ENCODE measurements at regions not wholly inside any gene's neighbourhood (a gene's known extent, or its start where the extent isn't known, plus 50 kb on each side); places are given as distances from the start of the nearest gene placed in this dataset.

- DNase-seq = no peak
Observed at GRCh38 chr16:66265556-66266141, 100.8 kb upstream of the CDH5 start.

DNA sequence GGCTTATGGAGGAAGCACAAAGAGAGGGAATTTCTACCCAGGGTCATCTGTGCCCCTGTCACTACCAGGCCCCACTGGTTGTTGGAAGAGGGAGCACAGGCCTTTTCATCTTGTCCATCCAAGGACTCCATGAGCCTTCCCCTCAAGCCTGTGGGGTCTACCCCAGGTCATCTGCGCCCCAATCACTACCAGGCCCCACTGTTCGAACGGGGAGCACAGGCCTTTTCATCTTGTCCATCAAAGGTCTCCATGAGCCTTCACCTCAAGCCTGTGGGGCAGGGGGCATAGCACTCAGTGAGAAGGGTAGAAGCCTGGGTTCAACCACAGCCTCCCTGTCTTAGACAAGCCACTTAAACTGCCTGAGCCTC lies 101.5 kb upstream of the CDH5 start:
- DNase-seq = no peak

DNA sequence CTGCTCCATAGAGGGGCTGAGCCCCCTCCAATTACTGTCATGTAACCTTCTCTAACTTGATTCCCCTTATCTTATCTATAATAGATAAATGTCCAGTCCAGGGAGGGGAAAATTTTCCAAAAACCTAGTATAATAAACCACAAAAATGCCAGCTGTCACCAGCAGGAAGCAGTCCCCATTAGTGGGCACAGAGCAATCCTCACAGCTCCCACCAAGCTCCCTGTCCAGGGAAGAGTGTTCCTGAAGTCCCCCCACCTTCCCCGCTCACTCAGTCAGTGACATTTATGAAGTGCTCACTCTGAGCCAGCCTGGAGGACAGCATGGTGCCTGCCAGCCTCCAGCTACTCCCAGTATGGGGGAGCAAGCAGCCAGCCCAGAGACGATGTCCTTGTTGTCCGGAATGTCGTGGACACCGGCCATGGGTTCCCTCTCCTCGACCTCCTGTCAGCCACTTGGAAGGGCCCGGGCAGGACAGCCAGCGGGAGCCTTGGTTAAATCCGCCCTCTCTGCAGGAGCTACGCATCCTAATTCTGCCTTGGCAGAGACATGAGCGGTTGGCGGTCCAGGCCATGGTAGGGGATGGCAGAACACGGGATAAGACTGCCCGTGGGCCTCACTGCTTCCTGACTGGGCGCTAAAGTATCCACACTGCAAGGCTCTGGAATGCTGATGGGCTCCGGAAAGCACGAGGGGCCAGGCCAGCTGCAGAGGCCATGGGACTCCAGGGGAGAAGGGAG lies 102.0 kb upstream of the CDH5 start:
- no peak for DNase-seq

DNA sequence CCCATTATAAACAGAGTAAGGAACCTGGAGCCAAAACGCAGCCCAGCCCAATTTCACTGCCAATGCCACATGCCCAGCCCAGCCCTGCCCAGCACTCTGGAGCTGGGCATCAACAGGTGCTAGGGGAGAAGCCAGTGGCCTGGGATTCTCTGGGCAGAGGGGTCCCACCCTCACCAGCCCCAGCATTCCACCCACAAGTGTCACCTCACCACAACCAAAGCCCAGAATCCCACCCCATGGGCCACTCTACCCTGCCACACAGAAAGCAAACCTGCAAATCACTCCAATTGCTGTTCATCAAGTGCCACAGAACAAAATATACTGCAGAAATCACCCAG lies 102.5 kb upstream of the CDH5 start:
- no peak for DNase-seq

DNA sequence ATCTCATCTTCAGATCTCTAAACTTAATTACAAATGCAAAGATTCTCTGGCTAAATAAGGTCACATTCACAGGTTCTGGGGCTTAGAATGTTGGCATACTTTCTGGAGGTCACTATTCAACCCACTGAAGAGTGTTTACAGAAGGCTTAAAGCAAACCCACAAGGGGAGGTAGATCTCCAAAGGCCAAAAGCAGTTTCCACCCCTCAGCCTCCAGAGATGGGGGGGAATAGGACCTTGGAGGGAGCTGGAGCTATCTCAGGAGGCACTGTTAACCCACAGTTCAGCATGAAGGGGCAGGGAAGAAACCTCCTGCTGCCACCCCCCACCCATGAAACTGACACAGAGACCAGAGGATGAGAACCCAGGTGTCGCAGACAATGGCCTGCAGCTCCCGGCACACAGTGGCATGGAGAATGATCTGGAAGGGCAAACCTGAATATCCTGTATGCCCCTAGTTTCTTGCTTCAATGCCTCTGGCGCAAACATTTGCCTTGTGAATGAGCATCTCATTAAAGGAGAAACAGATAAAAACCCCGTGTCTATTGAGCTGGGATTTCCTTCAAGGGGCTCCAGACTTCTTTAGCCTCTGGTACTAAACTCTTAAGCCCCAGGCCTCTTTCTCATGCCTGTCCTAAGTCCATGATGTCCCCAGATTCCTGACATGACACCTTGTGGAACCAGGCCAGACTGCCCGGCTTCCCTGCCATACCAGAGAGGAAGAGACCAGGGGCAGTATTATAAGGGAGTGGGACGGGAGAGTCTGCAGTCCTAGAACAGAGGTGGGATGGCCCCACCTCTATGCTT lies 103.1 kb upstream of the CDH5 start:
- no peak for DNase-seq

DNA sequence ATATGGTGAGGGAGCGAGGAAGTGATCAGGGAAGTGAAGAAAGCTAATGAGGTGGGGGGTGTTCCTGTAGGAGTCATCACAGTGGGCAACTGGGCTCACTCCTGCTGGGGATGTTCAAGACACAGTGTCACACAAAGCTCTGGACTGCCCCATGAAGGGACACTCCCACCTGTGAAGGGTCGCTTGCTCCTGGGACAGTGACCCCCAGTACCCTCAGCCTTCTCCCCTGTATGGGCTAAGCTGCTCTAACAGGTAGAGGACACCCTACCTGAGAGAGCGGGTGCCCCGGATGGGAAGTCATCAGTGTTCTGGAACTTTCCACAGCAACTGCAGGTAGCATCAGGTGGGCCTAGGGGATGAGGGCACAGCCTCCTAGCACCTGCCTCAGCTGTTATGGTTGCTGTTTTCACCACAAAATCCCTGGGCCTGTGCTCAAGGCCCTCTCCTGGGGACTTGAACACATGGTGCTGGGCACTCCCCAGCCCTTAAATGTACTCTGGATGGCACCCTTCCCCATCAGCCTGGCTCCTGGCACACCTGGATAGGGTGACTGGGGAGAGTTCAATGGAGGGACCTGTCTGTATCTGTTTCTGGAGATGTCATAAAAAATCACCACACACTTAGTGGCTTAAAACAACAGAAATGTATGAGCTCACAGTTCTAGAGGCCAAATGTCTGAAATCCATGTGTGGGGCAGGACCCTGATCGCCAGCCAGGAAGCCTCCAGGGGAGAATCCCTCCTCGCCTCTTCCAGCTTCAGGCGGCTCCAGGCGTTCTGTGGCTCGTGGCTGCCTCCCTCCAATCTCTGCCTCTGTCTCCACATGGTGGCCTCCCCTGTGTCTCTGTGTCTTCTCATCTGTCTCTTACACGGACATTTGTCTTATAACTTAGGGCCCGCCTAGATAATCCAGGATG lies 104.0 kb upstream of the CDH5 start:
- no peak for DNase-seq

DNA sequence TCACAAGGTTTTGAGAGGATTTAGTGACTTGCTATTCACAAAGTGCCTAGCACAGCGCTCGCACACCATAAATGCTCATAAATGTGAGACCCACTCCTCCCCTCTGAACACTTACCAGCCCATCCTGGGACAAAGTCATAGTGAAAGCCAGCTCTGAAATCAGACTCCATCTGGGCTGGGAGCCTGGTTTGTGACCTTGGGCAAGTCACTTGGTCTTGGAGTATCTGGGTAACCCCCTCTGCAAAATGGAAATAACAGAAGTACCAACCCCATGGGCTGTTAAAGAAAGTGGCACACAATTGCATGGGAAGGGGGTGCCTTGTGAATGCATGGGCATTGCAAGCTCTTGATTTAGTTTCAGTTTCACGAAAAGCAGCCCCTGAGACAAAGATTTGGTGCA lies 104.7 kb upstream of the CDH5 start:
- DNase-seq = no peak

- DNase-seq = no peak
Observed at GRCh38 chr16:66260522-66261254, 105.8 kb upstream of the CDH5 start.

- no peak for DNase-seq
Observed at GRCh38 chr16:66258916-66259845, 107.3 kb upstream of the CDH5 start.

DNA sequence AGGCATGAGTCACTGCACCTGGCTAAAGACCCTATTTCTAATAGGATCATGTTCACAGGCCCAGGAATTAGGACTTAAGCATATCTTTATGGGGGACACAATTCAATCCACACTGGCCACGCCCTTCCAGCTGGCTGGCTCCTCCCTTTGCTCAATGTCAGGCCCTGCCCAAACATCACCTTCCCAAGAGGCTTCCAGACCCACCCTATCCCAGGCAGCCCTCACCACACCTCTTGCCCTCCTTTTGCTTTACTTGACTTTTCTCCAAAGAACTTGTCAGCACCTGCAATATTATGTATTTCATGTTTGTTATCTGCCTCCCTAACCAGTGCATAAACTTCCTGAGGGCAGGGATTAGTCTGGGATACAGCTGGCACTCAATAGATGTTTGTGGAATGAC lies 109.6 kb upstream of the CDH5 start:
- DNase-seq = no peak

GRCh38 chr16:66255647-66256046 lies 110.8 kb upstream of the CDH5 start:
- DNase-seq = no peak

DNA sequence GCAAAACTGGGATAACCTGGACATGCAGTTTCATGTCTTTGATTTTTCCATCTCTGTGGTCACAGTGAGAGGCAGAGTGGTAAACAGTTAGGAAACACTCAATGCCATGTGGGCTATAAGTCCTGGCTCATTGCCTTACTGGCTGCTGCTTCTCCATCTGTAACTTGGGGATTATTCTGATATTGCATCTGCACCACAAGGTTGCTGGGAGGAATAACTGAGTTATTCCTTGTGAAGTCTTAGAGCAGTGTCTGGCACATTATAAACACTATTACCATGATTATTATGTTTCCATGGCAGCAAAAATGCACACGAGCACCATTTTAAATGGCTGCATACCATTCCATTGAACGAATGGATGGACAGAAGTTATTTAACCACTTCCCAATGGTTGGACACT lies 111.7 kb upstream of the CDH5 start:
- DNase-seq = no peak

DNA sequence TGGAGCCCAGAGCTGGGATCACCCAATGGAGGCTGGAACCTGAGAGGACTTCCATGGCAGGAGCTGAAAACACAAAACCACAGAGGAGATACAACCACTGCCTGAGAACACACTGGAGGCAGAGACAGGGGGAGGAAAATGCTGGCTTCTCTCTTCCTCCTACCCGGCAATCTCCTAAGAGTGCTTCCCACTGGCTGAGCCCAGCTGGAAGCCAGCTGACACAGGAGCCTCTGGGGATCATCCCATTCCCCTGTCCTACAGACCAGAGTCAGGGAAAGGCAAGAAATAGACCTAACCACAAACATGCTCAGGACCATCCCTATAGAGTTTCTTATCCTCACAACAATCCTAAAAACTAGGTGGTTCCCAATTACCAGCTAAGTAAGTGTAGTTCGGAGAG lies 112.4 kb upstream of the CDH5 start:
- no peak for DNase-seq

- DNase-seq = no peak
Observed at GRCh38 chr16:66251476-66252160, 114.9 kb upstream of the CDH5 start.

DNA sequence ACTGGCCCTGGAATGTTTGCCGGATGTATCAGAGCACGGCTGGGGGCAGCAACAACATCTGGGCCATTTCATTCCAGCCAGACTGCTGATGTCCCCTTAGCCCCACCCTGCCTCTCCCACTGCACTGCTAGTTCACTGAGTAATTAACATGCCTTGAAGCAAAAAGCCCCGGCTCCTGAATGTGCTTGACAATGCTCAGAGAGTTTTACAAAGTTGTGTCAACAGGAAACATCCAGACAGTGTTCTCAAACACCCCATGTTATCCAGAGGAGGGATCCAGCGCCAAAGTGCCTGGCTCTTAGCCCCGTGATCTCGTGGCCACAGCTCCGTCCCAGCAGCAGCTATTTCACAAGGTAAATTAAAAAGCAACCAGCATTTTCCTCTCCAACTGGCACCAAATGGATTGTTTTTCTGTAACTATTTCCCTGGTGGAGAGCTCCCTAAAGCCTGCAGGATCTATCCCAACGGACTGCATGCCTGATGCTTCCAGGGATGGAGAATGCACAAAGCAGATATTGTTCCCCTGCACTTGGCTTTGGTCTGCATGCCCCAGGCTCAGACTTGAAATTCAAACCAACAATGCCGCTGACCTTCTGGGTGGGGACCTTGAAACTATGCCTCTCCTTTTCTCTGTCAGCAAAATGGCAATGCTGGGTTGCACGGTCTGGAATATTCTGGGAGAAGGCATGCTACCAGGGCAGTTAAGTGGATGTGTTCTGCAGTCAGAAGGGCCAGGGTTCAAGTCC lies 115.6 kb upstream of the CDH5 start:
- no peak for DNase-seq

DNA sequence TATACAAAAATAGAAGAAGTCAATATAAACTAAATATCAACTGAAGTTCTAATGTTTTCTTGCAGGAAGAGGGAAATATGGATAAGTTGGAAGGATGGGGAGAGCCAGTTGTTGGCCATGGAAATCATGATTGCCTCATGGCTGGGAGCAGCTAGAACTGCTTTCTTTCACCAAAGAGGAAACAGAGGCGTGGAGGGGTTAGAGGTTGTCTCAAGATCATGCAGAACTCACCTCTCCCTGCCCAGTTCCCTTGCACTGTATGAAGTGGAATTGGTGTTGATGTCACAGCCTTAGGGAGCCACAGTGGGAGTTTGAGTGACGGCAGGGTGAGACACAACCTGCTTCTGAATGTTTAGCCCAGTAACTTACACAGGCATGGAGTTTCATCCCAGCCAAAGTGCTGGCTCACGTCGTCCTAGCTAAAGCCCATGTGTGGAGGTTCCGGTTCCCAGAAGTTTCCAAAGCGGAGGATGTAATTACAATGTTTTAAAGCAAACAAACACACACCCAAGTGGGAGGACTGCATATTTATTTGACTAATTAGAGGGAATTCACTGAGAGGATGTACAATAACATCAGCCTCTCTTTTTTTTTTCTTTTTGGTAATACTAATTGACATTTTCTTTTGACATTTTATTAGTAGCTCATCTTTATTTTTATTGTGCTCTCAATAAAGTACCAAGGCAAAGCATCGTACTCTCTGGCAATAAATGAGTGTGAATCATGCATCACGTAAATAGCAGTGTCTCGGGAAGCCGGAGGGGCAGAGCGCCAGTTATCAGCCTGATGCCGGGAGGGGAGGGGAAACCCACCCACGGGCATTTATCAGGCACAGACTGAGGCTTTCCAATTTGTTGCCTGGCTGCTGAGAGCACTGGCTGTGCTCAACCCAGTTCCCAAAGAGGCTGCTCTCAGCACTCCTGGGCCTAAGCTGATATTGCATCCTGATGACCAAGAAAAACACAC lies 118.7 kb upstream of the CDH5 start:
- DNase-seq = peak; percentile 15

- no peak for DNase-seq
Observed at GRCh38 chr16:66245868-66246267, 120.6 kb upstream of the CDH5 start.

DNA sequence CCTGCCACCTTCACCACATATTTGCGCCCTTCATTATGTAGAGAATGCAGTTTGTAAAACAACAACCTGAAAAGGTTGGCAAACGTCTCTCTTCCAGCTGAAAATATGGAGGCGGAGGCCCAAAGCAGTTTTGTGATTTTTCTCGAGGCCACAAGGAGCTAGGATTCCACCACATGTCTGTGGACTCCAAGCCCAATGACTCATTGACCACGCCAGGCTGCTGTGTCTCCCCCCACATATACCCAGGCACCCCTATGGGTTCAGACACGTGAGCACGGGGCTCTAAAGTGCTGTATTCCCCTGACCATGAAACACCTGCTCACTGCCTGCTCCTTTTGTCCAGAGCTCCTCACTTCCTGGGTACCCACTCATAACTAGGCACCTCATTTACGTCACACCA lies 121.4 kb upstream of the CDH5 start:
- DNase-seq = no peak
